22Rv1 (cell line): ENCODE measurements at regions not wholly inside any gene's neighbourhood (a gene's known extent, or its start where the extent isn't known, plus 50 kb on each side); places are given as distances from the start of the nearest gene placed in this dataset.
"Not testable (repeated sequence)": the region's sequence is repeated elsewhere in the genome, so short reads cannot be mapped to it uniquely, and the experiment has no call there.

ENCODE experiments used
- H3K27ac ChIP-seq: fragments of 450-650 bp; 2 replicates; pipeline ENCODE4 v1.5.1; 2017
- ZFX ChIP-seq: fragments of 450-650 bp; IDR thresholded peaks from 2 replicates; pipeline ENCODE4 v1.6.1; 2017; ENCODE audit warnings: antibody characterized with exemption, borderline replicate concordance
- TF ChIP-seq, protein P1 (sequence below): fragments of 450-650 bp; IDR thresholded peaks from 2 replicates; pipeline ENCODE4 v1.5.1; 2017; ENCODE audit warnings: mild to moderate bottlenecking

DNA sequence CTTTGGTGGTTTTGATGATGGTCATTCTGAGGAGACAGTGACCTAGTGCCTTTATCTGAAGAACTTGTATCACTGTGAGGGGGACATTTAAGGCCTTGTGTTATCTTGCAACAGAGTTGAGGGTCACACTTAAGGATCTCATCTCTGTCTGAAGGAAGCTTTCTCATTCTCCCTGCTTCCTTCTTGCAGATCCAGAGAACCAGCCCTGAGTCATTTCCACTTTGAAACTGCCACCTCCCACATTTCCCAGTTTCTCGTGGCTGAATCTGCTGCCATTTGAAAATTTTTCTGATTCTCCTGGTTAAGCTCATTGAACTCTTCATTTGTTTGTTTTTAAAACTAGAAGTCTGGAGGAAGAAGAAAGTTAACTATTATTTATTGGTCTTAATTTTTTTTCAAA lies 190.2 kb upstream of the CDH11 start:
- no peak for TF ChIP-seq ZFX
- TF ChIP-seq, protein P1, sequence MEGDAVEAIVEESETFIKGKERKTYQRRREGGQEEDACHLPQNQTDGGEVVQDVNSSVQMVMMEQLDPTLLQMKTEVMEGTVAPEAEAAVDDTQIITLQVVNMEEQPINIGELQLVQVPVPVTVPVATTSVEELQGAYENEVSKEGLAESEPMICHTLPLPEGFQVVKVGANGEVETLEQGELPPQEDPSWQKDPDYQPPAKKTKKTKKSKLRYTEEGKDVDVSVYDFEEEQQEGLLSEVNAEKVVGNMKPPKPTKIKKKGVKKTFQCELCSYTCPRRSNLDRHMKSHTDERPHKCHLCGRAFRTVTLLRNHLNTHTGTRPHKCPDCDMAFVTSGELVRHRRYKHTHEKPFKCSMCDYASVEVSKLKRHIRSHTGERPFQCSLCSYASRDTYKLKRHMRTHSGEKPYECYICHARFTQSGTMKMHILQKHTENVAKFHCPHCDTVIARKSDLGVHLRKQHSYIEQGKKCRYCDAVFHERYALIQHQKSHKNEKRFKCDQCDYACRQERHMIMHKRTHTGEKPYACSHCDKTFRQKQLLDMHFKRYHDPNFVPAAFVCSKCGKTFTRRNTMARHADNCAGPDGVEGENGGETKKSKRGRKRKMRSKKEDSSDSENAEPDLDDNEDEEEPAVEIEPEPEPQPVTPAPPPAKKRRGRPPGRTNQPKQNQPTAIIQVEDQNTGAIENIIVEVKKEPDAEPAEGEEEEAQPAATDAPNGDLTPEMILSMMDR: no peak
- H3K27ac ChIP-seq: no peak overlapping the region

DNA sequence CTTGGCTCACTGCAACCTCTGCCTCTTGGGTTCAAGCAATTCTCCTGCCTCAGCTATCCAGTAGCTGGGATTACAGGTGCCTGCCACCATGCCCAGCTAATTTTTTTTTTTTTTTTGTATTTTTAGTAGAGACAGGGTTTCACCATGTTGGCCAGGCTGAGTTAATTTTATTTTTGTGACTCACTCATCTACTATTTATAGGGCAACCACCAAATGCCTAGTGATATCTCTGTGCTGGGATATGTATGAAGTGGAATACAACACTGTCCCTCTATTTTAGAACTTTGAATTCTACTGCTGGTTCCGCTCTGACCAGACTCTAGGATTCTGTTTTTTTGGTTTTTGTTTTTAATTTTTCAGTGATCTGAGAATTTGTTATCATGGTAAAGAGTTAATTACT lies 188.6 kb upstream of the CDH11 start:
- not testable (repeated sequence) for H3K27ac ChIP-seq

DNA sequence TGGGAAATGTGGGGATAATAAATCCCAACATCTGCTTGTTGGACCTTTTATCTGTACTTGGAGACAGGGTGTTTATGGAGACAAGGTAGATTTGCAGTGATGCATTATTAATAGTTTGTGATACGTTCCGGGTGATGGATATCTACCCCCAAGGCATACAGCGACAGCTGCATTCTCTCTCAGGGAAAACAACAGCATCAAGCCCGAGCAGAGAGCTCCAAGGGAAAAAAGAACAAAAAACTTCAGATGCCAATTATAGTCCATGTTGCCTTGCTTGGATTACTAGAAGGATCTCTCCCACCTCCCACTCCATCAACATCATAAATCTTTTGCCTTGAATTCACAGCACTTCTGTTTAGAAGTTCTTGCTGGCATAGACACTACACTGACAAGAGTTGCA lies 187.5 kb upstream of the CDH11 start:
- TF ChIP-seq, protein P1: no peak
- no peak for TF ChIP-seq ZFX

DNA sequence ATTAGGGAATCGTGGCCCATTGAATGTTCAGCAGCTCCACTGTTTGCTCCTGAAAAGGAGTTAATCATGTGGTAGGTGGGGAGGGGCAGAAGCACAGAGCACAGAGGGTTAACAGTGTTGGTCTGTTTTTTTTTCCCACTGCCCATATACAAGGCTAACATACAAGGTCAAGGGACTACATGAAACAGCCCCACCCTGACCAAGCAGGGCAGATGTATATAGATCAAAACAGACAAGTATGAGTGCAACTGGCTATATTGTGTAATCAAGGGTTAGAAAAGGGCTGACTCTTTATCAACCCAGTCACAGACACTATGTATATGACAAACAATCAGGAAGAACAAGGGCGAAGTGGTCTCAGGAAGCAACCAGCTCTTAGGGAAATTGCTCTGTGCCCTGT lies 186.6 kb upstream of the CDH11 start:
- TF ChIP-seq, protein P1: no peak
- no peak for TF ChIP-seq ZFX
- H3K27ac ChIP-seq: no peak overlapping the region

More for the DNA sequence above, 187.5 kb upstream of the CDH11 start:
- H3K27ac ChIP-seq: no peak overlapping the region

DNA sequence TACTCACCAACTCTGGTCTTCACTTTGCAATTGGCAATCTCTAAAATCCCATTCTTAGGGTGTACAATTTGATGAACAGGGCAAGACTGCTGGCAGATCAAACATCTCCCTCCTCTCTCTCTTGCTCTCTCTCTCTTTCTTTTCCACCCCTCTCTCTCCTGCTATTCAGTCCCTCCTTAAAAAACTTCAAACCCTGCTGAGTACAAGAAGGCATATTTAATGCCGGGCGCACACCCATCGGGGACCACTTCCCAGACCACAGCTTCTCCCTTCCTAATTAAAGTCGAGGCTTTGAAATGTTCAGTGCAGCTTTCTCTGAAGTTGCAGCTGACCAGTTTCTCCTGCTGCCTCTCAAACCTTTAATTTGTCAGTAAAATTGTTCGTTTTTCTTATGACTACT lies 185.4 kb upstream of the CDH11 start:
- no peak for TF ChIP-seq ZFX
- TF ChIP-seq, protein P1: no peak
- no peak overlapping the region for H3K27ac ChIP-seq

DNA sequence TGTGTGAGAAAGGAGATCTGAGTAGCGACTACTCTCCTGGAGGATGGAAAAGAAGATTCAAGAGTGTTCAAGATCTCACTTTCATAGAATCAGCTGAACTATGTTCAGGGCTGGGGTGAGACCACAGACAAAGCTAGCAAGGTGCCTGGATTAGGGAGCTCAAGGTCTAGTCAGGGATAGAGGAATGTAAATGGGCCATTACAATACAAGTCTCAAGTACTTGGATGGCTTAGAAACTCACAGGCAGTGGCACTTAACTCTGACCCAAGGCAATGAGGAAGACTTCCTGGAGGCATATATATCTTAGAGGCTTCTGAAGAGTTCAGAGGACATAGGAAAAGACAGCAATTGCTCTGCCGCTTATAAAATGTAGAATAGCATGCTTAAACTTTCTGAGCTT lies 184.9 kb upstream of the CDH11 start:
- TF ChIP-seq ZFX: no peak
- TF ChIP-seq, protein P1: no peak
- no peak overlapping the region for H3K27ac ChIP-seq

DNA sequence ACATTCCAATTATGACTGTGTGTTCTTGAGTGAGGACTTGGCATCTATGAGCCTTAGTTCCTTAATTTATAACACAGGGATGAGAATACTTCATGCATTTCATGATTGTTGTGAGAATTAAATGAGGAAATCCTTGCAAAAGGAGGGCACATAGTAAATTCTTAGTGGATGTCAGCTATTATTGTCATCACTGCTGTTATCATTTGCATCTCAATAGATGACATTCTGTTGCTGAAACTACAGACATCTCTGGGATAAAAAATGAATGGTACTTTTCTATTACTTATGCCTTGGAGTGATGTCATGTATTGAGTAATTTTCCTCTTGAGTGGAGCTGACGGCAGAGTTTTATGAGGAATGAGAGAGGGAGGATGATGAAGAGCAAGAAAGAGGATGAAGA lies 184.4 kb upstream of the CDH11 start:
- TF ChIP-seq ZFX: no peak
- TF ChIP-seq, protein P1: no peak
- no peak overlapping the region for H3K27ac ChIP-seq

DNA sequence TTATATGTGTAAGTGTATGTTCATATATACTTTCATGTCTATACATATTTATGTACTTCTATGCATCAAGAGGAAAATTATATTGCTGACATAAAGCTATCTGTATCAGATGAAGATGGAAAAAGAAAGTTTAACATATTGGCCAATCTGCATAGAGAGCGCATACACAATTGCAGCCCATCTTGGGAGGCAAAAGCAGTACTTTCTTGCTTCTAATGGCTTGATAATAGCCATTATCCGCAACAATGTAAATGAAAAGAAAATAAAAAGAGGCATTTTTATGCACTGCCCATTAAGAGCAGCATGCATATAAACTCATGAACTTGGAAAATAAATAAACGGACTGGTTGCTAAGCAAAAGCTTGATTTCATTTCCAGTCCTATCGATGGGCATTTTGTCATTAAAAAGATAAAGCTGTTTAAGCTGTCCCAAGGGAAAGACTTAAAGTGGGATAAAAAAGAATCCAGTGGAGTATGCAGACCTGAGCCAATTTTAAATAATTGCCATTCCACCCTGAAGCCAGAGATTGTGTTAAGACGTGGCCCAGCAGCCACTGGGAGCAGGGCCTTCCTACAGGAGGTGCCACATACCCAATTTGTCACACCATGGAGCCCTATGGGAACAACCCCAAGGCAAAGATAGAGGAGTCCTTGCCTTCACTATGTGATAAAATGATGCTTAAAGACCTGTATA lies 183.6 kb upstream of the CDH11 start:
- no peak overlapping the region for H3K27ac ChIP-seq
- no peak for TF ChIP-seq ZFX
- TF ChIP-seq, protein P1: no peak
